GM23338 (cell line): ENCODE measurements at regions not wholly inside any gene's neighbourhood (a gene's known extent, or its start where the extent isn't known, plus 50 kb on each side); places are given as distances from the start of the nearest gene placed in this dataset.

Source experiments
- ATAC-seq: fragments of 200-7000 bp; cut with Tn5 transposase; 3 replicates; pipeline ENCODE4 v1.9.1; 2020
- DNase-seq: peaks from one replicate; pipeline ENCODE4 v3.0.0-alpha.2; 2015; ENCODE audit warnings: low spot score
- H2AFZ ChIP-seq: fragments of 200-600 bp; sonication (generic); 2 replicates; pipeline ENCODE4 v1.8.0; 2016; ENCODE audit warnings: antibody characterized with exemption, mild to moderate bottlenecking, moderate library complexity
- H3F3A ChIP-seq: fragments of 200-600 bp; sonication (generic); replicated peaks from 2 replicates; pipeline ENCODE4 v1.8.0; 2017; ENCODE audit warnings: antibody characterized with exemption, mixed run types, low read depth
- H3K27ac ChIP-seq: fragments of 200-600 bp; sonication (generic); 2 replicates; pipeline ENCODE4 v1.6.1; 2016; ENCODE audit warnings: low read depth
- H3K27me3 ChIP-seq: fragments of 200-600 bp; sonication (generic); 2 replicates; pipeline ENCODE4 v1.8.0; 2016; ENCODE audit warnings: mild to moderate bottlenecking, mixed run types, moderate library complexity; ENCODE audit not compliant: insufficient read depth
- H3K36me3 ChIP-seq: fragments of 200-600 bp; sonication (generic); 2 replicates; pipeline ENCODE4 v1.8.0; 2016; ENCODE audit warnings: mild to moderate bottlenecking; ENCODE audit not compliant: insufficient read depth
- H3K4me1 ChIP-seq: fragments of 200-600 bp; sonication (generic); 2 replicates; pipeline ENCODE4 v1.8.0; 2016; ENCODE audit warnings: mild to moderate bottlenecking, moderate library complexity; ENCODE audit not compliant: insufficient read depth
- H3K4me2 ChIP-seq: fragments of 200-600 bp; sonication (generic); 2 replicates; pipeline ENCODE4 v1.7.1; 2017; ENCODE audit warnings: mixed run types
- H3K4me3 ChIP-seq: fragments of 200-600 bp; sonication (generic); 2 replicates; pipeline ENCODE4 v1.6.1; 2016; ENCODE audit warnings: mixed run types
- H3K79me2 ChIP-seq: fragments of 200-600 bp; sonication (generic); replicated peaks from 2 replicates; pipeline ENCODE4 v1.8.0; 2017; ENCODE audit warnings: mild to moderate bottlenecking; ENCODE audit not compliant: insufficient read depth
- H3K9me2 ChIP-seq: fragments of 200-600 bp; sonication (generic); 2 replicates; pipeline ENCODE4 v1.8.0; 2017; ENCODE audit not compliant: insufficient read depth
- H4K20me1 ChIP-seq: fragments of 200-600 bp; sonication (generic); replicated peaks from 2 replicates; pipeline ENCODE4 v1.8.0; 2017; ENCODE audit warnings: mild to moderate bottlenecking; ENCODE audit not compliant: insufficient read depth
- H3K27ac Mint-ChIP-seq: 2 replicates; pipeline ENCODE4 v1.8.0; 2020; ENCODE audit warnings: inconsistent platforms, mild to moderate bottlenecking, moderate library complexity, mixed read lengths
- H3K27me3 Mint-ChIP-seq: 3 replicates; pipeline ENCODE4 v1.8.0; 2022; ENCODE audit warnings: low read depth, mild to moderate bottlenecking, moderate library complexity, mixed read lengths, inconsistent platforms; ENCODE audit not compliant: insufficient read depth, poor library complexity
- H3K36me3 Mint-ChIP-seq: 3 replicates; pipeline ENCODE4 v1.8.0; 2021; ENCODE audit warnings: low read depth, mild to moderate bottlenecking, inconsistent platforms, moderate library complexity, mixed read lengths
- H3K4me1 Mint-ChIP-seq: 3 replicates; pipeline ENCODE4 v1.8.0; 2020; ENCODE audit warnings: mild to moderate bottlenecking, inconsistent platforms, mixed read lengths
- H3K4me3 Mint-ChIP-seq: 3 replicates; pipeline ENCODE4 v1.8.0; 2021; ENCODE audit warnings: moderate library complexity, mild to moderate bottlenecking, inconsistent platforms, mixed read lengths
- H3K9me3 Mint-ChIP-seq: 3 replicates; pipeline ENCODE4 v1.8.0; 2020; ENCODE audit warnings: moderate library complexity, mild to moderate bottlenecking, inconsistent platforms, mixed read lengths
- CREB1 ChIP-seq: fragments of 250-450 bp; sonication (Bioruptor Pico); IDR thresholded peaks from 2 replicates; pipeline ENCODE4 v1.5.0; 2020; ENCODE audit warnings: low read depth, mild to moderate bottlenecking, moderate library complexity
- EZH2 ChIP-seq: fragments of 200-600 bp; sonication (generic); IDR thresholded peaks from one replicate; pipeline ENCODE4 v1.8.0; 2017; ENCODE audit warnings: antibody characterized with exemption, mild to moderate bottlenecking, low read depth; ENCODE audit not compliant: unreplicated experiment
- EZH2phosphoT487 ChIP-seq: fragments of 200-600 bp; sonication (generic); IDR thresholded peaks from one replicate; pipeline ENCODE4 v1.8.1; 2018; ENCODE audit warnings: antibody characterized with exemption; ENCODE audit not compliant: unreplicated experiment
- JUNB ChIP-seq: IDR thresholded peaks from one replicate; pipeline ENCODE4 v1.6.1; 2016; ENCODE audit warnings: antibody characterized with exemption; ENCODE audit not compliant: unreplicated experiment
- NANOG ChIP-seq: IDR thresholded peaks from 2 replicates; pipeline ENCODE4 v1.6.1; 2016; ENCODE audit warnings: antibody characterized with exemption, borderline replicate concordance
- POLR2AphosphoS5 ChIP-seq: IDR thresholded peaks from 2 replicates; pipeline ENCODE4 v1.6.1; 2016; ENCODE audit warnings: antibody characterized with exemption, low read depth
- STAT1 ChIP-seq: IDR thresholded peaks from one replicate; pipeline ENCODE4 v1.6.1; 2016; ENCODE audit warnings: antibody characterized with exemption; ENCODE audit not compliant: unreplicated experiment
- ZNF114 ChIP-seq: fragments of 250-450 bp; sonication (Bioruptor Pico); IDR thresholded peaks from 2 replicates; pipeline ENCODE4 v1.5.0; 2020; ENCODE audit warnings: mild to moderate bottlenecking, moderate library complexity
- ZNF331 ChIP-seq: fragments of 250-450 bp; sonication (Bioruptor Pico); IDR thresholded peaks from 2 replicates; pipeline ENCODE4 v1.5.0; 2020; ENCODE audit warnings: low read depth, mild to moderate bottlenecking, moderate library complexity
- TF ChIP-seq, protein P1 (sequence below): IDR thresholded peaks from one replicate; pipeline ENCODE4 v1.6.1; 2018; ENCODE audit warnings: antibody characterized with exemption; ENCODE audit not compliant: unreplicated experiment
- TF ChIP-seq, protein P2 (sequence below), 2 experiments: fragments of 200-600 bp in 1 of 2; sonication (generic) in 1 of 2; conservative IDR thresholded peaks; 2 replicates each; pipeline versions ENCODE4 v1.5.1 to v1.6.1; 2016 to 2017; ENCODE audit warnings: antibody characterized with exemption in 2 of 2, low read depth in 2 of 2, mild to moderate bottlenecking in 2 of 2, moderate library complexity in 1 of 2
- TF ChIP-seq, protein P3 (sequence below): IDR thresholded peaks from 2 replicates; pipeline ENCODE4 v1.6.1; 2016; ENCODE audit warnings: antibody characterized with exemption

DNA sequence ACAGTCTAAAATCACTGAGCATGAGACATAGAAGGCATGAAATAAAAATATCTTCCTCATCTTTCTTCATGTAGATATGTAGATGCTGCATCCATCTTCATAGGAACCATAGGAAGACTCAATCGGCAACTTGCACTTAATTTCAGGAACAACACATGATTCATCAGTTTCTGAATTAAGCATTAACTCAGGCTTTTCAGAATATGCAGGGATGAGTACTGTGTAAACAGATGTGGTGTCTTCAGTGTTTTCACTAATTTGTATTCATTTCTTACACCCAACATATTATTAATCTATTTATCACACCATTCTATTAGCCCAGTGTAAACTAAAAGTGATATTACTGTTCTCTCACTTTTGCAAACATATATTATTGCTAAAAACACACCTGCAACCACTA is 305.9 kb upstream of the DAB2 start (continued):
- TF ChIP-seq, protein P1, sequence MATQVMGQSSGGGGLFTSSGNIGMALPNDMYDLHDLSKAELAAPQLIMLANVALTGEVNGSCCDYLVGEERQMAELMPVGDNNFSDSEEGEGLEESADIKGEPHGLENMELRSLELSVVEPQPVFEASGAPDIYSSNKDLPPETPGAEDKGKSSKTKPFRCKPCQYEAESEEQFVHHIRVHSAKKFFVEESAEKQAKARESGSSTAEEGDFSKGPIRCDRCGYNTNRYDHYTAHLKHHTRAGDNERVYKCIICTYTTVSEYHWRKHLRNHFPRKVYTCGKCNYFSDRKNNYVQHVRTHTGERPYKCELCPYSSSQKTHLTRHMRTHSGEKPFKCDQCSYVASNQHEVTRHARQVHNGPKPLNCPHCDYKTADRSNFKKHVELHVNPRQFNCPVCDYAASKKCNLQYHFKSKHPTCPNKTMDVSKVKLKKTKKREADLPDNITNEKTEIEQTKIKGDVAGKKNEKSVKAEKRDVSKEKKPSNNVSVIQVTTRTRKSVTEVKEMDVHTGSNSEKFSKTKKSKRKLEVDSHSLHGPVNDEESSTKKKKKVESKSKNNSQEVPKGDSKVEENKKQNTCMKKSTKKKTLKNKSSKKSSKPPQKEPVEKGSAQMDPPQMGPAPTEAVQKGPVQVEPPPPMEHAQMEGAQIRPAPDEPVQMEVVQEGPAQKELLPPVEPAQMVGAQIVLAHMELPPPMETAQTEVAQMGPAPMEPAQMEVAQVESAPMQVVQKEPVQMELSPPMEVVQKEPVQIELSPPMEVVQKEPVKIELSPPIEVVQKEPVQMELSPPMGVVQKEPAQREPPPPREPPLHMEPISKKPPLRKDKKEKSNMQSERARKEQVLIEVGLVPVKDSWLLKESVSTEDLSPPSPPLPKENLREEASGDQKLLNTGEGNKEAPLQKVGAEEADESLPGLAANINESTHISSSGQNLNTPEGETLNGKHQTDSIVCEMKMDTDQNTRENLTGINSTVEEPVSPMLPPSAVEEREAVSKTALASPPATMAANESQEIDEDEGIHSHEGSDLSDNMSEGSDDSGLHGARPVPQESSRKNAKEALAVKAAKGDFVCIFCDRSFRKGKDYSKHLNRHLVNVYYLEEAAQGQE = no peak
- no peak for TF ChIP-seq EZH2
- TF ChIP-seq ZNF331 = no peak
- TF ChIP-seq POLR2AphosphoS5 = no peak
- TF ChIP-seq STAT1 = no peak

DNA sequence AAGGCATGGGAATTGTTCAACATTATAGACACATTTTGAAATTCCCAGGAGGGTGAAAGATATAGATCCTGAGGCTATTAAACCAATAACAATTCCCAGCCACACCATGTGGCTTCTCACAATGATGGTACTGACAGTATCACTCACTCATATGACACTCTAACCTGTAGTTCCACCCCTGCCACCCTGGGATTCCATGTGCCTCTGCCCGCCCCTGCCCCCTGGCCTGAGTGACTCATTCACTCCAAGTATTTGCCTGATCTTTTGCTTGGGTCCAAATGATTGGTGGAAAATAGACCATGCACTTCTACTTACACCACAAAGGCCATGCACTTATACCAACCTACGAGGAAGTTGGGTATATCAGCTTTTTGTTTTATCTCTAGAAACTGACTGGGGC is 305.2 kb upstream of the DAB2 start:
- no peak overlapping the region for H3K4me3 Mint-ChIP-seq
- H2AFZ ChIP-seq = no peak overlapping the region
- no peaks in the 10 kb centered on the region for H3K36me3 Mint-ChIP-seq
- H3K27me3 Mint-ChIP-seq = no peaks in the 10 kb centered on the region
- H4K20me1 ChIP-seq = no peaks in the 10 kb centered on the region
- DNase-seq (no peak), ATAC-seq (no peak)
- H3K27ac ChIP-seq = no peak overlapping the region
- H3K27me3 ChIP-seq = no peaks in the 10 kb centered on the region
- H3K4me1 ChIP-seq = no peaks in the 10 kb centered on the region
- H3K9me2 ChIP-seq = no peaks in the 10 kb centered on the region
- H3K27ac Mint-ChIP-seq = no peak overlapping the region
- no peaks in the 10 kb centered on the region for H3K9me3 Mint-ChIP-seq
- no peaks in the 10 kb centered on the region for H3K79me2 ChIP-seq
- no peak overlapping the region for H3K4me3 ChIP-seq
- H3K36me3 ChIP-seq = no peaks in the 10 kb centered on the region
- H3K4me2 ChIP-seq = no peak overlapping the region
- H3F3A ChIP-seq = no peaks in the 10 kb centered on the region
- no peaks in the 10 kb centered on the region for H3K4me1 Mint-ChIP-seq
- TF ChIP-seq STAT1 (no peak), POLR2AphosphoS5 (no peak), EZH2phosphoT487 (no peak), CREB1 (CRISPR knock-in tag) (no peak), ZNF114 (no peak), NANOG (no peak), JUNB (no peak), EZH2 (no peak), ZNF331 (no peak)
- TF ChIP-seq, protein P2, sequence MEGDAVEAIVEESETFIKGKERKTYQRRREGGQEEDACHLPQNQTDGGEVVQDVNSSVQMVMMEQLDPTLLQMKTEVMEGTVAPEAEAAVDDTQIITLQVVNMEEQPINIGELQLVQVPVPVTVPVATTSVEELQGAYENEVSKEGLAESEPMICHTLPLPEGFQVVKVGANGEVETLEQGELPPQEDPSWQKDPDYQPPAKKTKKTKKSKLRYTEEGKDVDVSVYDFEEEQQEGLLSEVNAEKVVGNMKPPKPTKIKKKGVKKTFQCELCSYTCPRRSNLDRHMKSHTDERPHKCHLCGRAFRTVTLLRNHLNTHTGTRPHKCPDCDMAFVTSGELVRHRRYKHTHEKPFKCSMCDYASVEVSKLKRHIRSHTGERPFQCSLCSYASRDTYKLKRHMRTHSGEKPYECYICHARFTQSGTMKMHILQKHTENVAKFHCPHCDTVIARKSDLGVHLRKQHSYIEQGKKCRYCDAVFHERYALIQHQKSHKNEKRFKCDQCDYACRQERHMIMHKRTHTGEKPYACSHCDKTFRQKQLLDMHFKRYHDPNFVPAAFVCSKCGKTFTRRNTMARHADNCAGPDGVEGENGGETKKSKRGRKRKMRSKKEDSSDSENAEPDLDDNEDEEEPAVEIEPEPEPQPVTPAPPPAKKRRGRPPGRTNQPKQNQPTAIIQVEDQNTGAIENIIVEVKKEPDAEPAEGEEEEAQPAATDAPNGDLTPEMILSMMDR (conservative IDR thresholded peaks at IDR 0.05; ENCODE audit: low read depth in 2 of 2) = no peak
- TF ChIP-seq, protein P3, sequence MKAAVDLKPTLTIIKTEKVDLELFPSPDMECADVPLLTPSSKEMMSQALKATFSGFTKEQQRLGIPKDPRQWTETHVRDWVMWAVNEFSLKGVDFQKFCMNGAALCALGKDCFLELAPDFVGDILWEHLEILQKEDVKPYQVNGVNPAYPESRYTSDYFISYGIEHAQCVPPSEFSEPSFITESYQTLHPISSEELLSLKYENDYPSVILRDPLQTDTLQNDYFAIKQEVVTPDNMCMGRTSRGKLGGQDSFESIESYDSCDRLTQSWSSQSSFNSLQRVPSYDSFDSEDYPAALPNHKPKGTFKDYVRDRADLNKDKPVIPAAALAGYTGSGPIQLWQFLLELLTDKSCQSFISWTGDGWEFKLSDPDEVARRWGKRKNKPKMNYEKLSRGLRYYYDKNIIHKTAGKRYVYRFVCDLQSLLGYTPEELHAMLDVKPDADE = no peak
- TF ChIP-seq, protein P1 = no peak
